ENCODE measurements at regions not wholly inside any gene's neighbourhood (a gene's known extent, or its start where the extent isn't known, plus 50 kb on each side); places are given as distances from the start of the nearest gene placed in this dataset.

DNA sequence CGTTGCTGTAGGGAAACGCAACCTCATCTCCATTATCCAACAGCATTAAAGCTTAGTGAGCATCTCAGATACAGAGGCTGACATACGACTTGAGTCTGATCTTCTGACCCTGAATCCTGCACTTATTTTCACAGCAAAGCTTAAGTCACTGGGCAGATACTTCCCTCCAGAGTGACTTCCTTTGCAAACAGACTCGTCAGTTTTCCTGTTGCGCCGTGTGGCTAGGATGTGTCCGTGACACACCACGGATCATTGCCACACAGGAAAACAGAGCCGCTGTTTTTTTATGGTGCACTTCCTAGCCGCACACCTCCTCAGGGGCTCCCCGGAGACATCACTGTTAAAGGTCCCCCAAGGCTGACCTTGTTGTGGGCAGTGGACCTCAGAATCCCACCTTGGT is 94.9 kb upstream of the MKI67 start:
- DNase-seq (ENCODE audit: low read depth in 4 of 4, low spot score in 3 of 4) = no peak

DNA sequence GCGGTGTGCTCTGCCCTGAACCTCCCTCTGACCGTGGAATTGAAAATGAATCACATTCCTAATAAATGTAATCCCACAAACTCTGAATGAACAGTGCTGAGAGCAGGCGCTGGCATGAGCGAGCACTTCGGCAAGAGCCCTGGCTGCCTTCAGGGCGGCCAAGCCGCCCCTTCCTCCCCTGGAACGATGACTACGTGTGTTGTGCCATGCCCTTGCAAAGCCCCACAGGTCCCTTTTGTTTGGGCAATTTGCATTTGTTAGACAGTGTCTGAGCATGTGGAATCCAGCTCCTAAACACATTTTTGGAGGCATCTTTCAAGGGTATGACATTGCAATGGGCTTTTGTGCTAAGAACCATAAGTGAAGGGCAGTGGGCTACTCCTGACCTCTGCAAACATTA is 95.6 kb upstream of the MKI67 start:
- no peak for DNase-seq (ENCODE audit: low read depth in 4 of 4, low spot score in 3 of 4)

- DNase-seq (ENCODE audit: low read depth in 4 of 4, low spot score in 3 of 4) = no peak
These were observed 96.2 kb upstream of the MKI67 start for GRCh38 chr10:128222332-128222849.

- no peak for DNase-seq (ENCODE audit: low read depth in 4 of 4, low spot score in 3 of 4)
These were observed 104.2 kb upstream of the MKI67 start for GRCh38 chr10:128230401-128230800.

GRCh38 chr10:128233422-128233821 is 107.2 kb upstream of the MKI67 start:
- no peak for DNase-seq (ENCODE audit: low read depth in 4 of 4, low spot score in 3 of 4)

- DNase-seq (ENCODE audit: low read depth in 4 of 4, low spot score in 3 of 4) = no peak
These were observed 111.5 kb upstream of the MKI67 start for GRCh38 chr10:128237710-128238109.

DNA sequence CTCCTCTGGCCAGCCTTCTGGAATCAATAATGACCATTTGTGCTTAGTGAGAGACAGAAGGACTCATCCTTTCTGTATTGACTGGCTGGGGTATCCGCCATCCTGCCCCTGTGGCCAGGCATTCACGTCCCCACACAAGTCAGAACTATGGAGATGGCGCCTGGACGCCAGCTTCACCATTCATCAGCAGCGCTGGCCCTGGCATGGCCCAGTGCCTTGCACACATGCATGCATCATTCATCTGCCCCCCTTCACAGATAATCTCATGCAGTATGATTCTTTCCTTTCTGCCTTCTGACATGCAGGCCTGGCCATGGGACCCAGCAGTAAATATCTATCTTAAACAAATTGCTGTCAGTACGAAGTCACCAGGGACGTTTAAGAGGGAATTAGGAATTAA is 114.8 kb upstream of the MKI67 start:
- no peak for DNase-seq (ENCODE audit: low read depth in 4 of 4, low spot score in 3 of 4)

DNA sequence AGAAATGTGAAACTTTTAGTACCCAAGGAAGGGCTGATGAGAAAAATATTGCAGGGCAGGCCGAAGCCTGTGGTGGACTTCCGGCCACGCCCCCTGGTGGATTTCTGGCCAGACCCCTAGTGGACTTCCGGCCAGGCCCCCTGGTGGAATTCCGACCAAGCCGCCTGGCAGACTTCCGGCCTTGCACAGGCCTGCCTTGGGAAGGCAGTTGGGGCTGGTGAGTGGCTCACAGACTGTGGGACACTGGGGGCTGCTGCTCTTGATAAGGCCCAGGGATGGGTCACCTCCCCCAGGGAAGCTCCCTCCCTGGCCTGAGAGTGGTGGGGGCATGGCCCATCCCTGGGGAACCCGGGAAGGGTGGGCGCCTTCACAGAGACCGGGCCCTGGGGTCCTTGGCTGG is 116.4 kb upstream of the MKI67 start:
- DNase-seq (ENCODE audit: low read depth in 4 of 4, low spot score in 3 of 4) = no peak

DNA sequence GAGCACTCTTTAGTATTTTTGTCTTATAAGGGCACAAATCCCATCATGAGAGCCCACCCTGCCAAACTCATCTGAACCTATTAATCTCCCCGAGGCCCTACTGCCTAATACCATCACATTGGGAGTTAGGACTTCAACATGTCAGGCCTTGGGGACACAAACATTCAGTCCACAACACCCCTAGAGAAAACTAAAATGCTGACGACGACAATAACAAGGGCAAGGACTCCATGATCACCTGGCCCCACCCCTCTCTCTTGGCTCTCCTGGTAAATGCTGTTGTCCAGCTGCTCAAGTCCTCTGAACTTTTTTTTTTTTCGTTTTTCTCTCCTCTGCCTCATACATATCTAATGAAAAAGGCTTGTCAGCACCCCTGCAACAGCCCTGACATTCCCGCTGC is 118.8 kb upstream of the MKI67 start:
- no peak for DNase-seq (ENCODE audit: low read depth in 4 of 4, low spot score in 3 of 4)

- no peak for DNase-seq (ENCODE audit: low read depth in 4 of 4, low spot score in 3 of 4)
These were observed 121.4 kb upstream of the MKI67 start for GRCh38 chr10:128247576-128247975.

DNA sequence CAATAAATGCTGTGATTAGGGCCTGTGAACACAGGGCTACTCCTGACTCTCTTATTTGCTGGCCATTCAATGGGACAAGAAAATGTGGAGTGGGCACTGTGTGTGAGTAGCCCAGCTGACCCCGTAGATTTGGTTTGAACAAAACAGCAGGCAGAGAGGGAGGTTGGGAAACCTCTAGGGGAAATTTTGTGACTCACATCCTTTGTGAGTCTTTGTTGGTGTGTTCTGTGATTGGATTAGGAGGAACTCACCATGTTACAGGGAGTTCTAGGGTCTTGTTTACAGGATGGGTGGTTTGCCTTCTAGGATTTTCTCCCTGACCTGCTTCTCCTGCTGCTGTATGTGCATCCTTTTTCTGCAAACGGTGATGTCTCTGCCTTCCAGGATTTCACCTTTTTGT is 128.3 kb upstream of the MKI67 start:
- no peak for DNase-seq (ENCODE audit: low read depth in 4 of 4, low spot score in 3 of 4)

DNA sequence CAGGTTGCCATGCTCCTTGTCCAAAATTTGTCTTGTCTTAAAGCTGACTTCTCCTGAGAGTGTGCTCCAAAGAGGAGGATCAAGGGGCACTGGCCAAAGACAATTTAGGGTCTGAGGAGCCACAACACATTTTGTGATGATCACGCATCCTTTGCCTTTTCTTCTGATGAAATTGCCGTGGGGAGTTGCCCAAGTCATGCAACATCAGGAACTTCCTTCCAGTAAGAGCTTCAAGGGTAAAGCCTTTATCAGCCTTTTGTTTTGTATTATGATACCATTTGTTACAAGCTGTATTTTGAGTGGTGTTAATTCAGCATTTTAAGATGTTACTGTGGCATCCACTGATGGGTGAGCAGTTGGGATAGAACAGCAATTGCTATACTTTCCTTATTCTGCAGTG is 131.2 kb upstream of the MKI67 start:
- no peak for DNase-seq (ENCODE audit: low read depth in 4 of 4, low spot score in 3 of 4)

DNA sequence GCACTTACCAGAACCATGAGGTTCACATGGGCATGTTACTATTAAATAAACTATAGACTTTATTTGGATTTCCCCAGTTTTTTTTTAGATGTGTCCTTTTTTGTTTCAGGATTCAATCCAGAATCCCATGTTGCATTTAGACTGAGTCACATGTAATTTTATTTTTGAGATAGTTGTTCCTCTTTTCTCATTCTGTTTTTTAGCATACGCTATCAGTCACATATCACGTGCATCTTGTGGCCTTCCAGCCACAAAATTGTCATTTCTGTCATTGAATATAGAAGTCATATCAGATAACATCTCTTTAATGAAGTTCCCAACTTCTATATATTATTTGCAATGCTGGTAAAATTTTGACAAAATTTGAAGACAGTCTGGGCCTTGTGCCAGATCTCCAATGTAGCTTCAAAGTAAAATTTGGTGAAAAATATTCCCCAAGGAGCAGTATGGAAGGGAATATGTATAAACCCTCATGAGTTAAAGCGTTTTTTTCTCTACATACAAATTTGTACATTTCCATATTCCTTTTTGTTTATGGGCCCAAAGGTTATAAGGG is 132.3 kb upstream of the MKI67 start:
- no peak for DNase-seq (ENCODE audit: low read depth in 4 of 4, low spot score in 3 of 4)

DNA sequence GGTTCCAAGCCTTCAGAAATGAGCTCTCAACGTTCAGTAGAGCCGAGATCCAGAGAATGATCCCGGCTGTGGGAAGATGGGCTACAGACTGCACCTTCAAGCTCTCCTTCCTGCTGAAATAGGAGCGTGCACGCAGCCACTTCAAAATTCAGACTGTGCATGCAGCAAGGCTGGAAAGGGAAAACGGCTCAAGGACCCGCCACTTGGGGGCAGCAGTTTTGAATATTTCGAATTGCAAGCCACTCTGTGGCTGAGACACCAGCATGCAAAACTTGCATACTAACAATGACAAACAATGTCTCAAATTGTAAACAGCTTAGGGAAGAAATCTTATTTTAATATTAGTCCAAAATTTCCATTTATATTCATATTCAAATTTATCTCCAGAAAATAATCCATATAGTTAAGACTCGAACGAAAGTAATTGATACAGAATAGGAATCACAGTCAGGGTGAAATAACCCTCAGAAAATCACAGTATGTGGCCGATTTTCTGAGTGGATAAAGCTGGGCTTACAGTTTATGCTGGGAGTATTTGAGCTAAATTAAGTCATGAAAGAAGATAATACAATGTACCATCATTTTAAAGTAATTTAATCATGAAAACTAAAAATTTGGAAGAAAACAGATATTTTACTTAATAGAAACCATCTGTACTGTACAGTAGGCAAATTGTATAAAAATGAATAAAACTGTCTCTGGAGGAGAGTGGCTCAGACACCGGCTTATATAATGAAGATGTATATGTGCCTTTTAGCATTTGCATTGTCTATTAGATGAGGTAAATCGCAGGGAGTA is 137.9 kb upstream of the MKI67 start:
- DNase-seq (ENCODE audit: low read depth in 4 of 4, low spot score in 3 of 4) = peak; percentile 38 to 59 (median 56)

DNA sequence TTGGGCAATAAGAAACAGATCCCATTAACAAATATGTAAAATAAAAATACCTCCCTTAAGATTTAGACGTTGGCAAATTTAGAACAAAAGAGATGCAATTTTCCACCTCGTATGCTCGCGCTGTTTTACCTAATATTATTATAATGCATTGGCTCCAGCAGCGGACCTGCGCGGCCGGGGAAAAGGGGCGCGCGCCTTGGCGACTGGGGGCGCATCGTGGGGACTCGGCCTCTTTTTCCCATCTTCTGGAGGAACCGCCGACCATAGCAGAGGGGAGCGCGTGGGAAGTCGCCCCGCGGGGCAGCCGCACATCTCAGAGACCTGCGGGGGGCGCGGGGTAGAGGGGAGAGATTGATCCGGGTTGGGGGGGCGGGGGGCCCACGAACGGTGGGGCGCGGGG is 139.4 kb upstream of the MKI67 start:
- no peak for DNase-seq (ENCODE audit: low read depth in 4 of 4, low spot score in 3 of 4)

GRCh38 chr10:128267581-128267980 is 141.4 kb upstream of the MKI67 start:
- no peak for DNase-seq (ENCODE audit: low read depth in 4 of 4, low spot score in 3 of 4)

- DNase-seq (ENCODE audit: low read depth in 4 of 4, low spot score in 3 of 4) = peak; percentile 62 to 68 (median 66)
These were observed 141.9 kb upstream of the MKI67 start for GRCh38 chr10:128268015-128268722.

DNA sequence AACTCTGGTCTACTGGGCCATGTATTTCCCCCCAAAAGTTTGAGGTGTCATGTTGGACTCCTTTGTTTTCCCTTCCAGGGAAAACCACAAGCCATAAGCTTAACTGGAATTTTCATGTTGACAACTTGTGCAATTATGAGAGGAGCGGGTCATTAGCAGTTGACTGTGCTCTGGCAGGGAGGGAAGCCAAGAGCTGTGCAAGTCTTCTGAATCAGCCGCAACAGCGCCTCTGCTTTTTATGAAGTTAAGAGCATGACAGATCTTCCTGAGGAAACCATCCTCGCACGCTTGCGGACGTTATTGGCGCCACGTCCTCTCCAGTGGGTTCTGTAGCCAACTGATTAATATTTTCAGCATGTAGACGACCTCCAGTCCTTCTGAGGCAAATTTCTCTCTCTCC is 148.7 kb upstream of the MKI67 start:
- no peak for DNase-seq (ENCODE audit: low read depth in 4 of 4, low spot score in 3 of 4)

- DNase-seq (ENCODE audit: low read depth in 4 of 4, low spot score in 3 of 4) = no peak
These were observed 149.4 kb upstream of the MKI67 start for GRCh38 chr10:128275388-128276177.

- DNase-seq (ENCODE audit: low read depth in 4 of 4, low spot score in 3 of 4) = no peak
These were observed 151.1 kb upstream of the MKI67 start for GRCh38 chr10:128277267-128277840.

- no peak for DNase-seq (ENCODE audit: low read depth in 4 of 4, low spot score in 3 of 4)
These were observed 152.1 kb upstream of the MKI67 start for GRCh38 chr10:128278362-128278761.

Measured in right renal pelvis (tissue), 4 donors.